ENCODE measurements at regions not wholly inside any gene's neighbourhood (a gene's known extent, or its start where the extent isn't known, plus 50 kb on each side); places are given as distances from the start of the nearest gene placed in this dataset.

DNA sequence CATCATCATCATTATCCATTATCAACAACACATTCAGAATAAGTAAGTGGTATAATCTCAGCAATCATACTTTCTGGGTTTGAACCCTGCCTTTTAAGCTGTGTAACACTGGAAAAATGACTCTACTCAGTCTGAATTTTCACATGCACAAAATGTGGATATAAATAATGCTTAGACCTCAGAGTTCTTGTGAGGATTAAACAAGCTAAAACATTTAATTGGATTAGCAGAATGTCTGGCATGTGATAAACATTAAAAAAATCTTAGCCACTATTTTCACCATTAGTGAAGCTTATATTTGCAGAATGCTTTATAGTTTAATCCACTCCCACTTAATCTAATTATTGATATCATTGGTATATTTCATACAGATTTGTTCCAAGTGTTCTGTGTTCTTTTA, 412.3 kb downstream of the RFC3 start:
- Histone ChIP-seq H3K4me3 (no peak overlapping the region), H3K27me3 (no peaks in the 10 kb centered on the region), H3K9me3 (replicated peaks in 1 of 3) (no peaks in the 10 kb centered on the region), H3K27ac (no peak overlapping the region), H3K36me3 (replicated peaks in 1 of 2) (no peaks in the 10 kb centered on the region), H3K4me1 (replicated peaks in 1 of 2) (no peaks in the 10 kb centered on the region)
- DNase-seq, result no peak
- TF ChIP-seq CTCF (IDR thresholded peaks at IDR 0.05) (no peak), POLR2A (IDR thresholded peaks at IDR 0.05) (no peak)
- intact Hi-C loops (cut with DNase I), result no loop called here

DNA sequence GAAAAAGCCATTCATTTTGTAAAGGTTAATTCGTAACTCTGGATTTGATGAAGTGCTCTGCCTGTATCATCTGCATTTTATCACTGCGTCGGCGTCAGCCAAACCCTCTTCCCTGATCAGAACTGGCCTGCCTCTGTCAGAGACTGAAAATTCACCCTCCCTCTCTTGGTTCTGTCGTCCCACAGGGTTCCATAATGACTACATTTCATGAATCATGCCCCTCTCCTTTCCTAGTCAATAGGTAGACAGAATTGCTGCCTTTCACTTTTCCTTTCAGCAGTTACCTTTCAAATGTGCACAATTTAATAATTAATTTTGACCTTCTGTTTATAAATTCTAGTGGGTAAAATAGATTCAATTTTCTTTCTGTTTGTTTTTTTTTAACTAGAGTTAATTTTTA, 423.4 kb downstream of the RFC3 start:
- TF ChIP-seq CTCF (IDR thresholded peaks at IDR 0.05) (no peak), POLR2A (IDR thresholded peaks at IDR 0.05) (no peak)
- Histone ChIP-seq H3K36me3 (replicated peaks in 1 of 2) (no peaks in the 10 kb centered on the region), H3K27me3 (no peaks in the 10 kb centered on the region), H3K9me3 (replicated peaks in 1 of 3) (no peaks in the 10 kb centered on the region), H3K27ac (no peak overlapping the region), H3K4me3 (no peak overlapping the region), H3K4me1 (replicated peaks in 1 of 2) (no peaks in the 10 kb centered on the region)
- WGBS, 4 donors, result 60 to 69% (median 66%) methylated on average over 5 of the region's 5 CpGs
- no peak for DNase-seq
- intact Hi-C loops (cut with DNase I), result no loop called here

GRCh38 chr13:34243403-34243802, 425.5 kb downstream of the RFC3 start:
- H3K4me3 ChIP-seq, result no peak overlapping the region
- H3K9me3 ChIP-seq (replicated peaks in 1 of 3), result no peaks in the 10 kb centered on the region
- TF ChIP-seq POLR2A (IDR thresholded peaks at IDR 0.05), result no peak
- TF ChIP-seq CTCF (IDR thresholded peaks at IDR 0.05), result no peak
- no peak overlapping the region for H3K27ac ChIP-seq
- no peaks in the 10 kb centered on the region for H3K4me1 ChIP-seq (replicated peaks in 1 of 2)
- no peaks in the 10 kb centered on the region for H3K27me3 ChIP-seq
- 74 to 85% (median 82%) methylated on average over 3 of the region's 3 CpGs for WGBS, 4 donors
- H3K36me3 ChIP-seq (replicated peaks in 1 of 2), result no peaks in the 10 kb centered on the region
- intact Hi-C loops (cut with DNase I), result no loop called here
- no peak for DNase-seq

DNA sequence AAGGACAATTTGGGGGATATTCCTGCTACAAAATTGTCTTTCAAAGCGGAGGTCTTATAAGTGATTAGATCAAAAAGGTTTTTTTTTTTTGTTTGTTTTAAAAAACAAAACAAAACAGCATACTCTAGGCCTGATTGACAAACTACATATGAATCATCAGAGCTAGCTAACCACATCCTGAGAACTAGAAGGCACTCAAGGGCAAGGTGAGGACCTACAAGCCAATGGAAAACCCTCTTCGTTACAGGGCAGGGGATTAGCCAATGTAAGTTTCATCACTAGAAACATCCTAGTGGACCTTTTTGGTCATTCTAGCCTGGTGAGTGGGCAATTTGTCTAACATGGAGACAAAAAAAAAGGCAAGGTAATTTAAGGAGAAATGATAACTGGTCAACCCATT, 428.6 kb downstream of the RFC3 start:
- Histone ChIP-seq H3K27ac (no peak overlapping the region), H3K27me3 (no peaks in the 10 kb centered on the region), H3K36me3 (replicated peaks in 1 of 2) (no peaks in the 10 kb centered on the region), H3K9me3 (replicated peaks in 1 of 3) (no peaks in the 10 kb centered on the region), H3K4me1 (replicated peaks in 1 of 2) (no peaks in the 10 kb centered on the region), H3K4me3 (no peak overlapping the region)
- TF ChIP-seq CTCF (IDR thresholded peaks at IDR 0.05) (no peak), POLR2A (IDR thresholded peaks at IDR 0.05) (no peak)
- DNase-seq, result no peak
- 62 to 73% (median 65%) methylated on average over 2 of the region's 2 CpGs for WGBS, 4 donors
- intact Hi-C loops (cut with DNase I), result no loop called here
